H1 (cell line): ENCODE measurements at regions not wholly inside any gene's neighbourhood (a gene's known extent, or its start where the extent isn't known, plus 50 kb on each side); places are given as distances from the start of the nearest gene placed in this dataset.

ENCODE experiments used
- CTCF ChIA-PET: fragments of 300-600 bp; sonication (Branson Sonifier 250); formaldehyde crosslinking; loops from one replicate; lab custom pipeline; 2021; ENCODE audit not compliant: partially characterized antibody; lab: Charles Lee
- POLR2A ChIA-PET: fragments of 300-600 bp; sonication (Branson Sonifier 250); formaldehyde crosslinking; loops from one replicate; lab custom pipeline; 2021; ENCODE audit warnings: inconsistent platforms; ENCODE audit not compliant: partially characterized antibody; lab: Charles Lee
- DNase-seq, 2 experiments: peaks; one replicate each; pipeline versions ENCODE4 v3.0.0 to v3.0.0-alpha.2; 2010 to 2022; ENCODE audit warnings: low spot score in 2 of 2, low read depth in 1 of 2, mixed read lengths in 1 of 2
- FAIRE-seq: peaks from 2 replicates; lab custom pipeline; 2011; peaks lifted over from hg19 to GRCh38; lab: Jason Lieb, UNC
- H2AFZ ChIP-seq: 2 replicates; pipeline ENCODE4 v1.8.1; 2012; ENCODE audit warnings: low read length, inconsistent platforms
- H2AK5ac ChIP-seq: 2 replicates; pipeline ENCODE4 v1.6.1; 2013; ENCODE audit warnings: low read depth, low read length
- H2BK120ac ChIP-seq: replicated peaks from 2 replicates; pipeline ENCODE3; 2013; ENCODE audit warnings: low read depth, low read length, inconsistent platforms
- H2BK12ac ChIP-seq: 2 replicates; pipeline ENCODE4 v1.6.1; 2013; ENCODE audit warnings: low read depth, low read length
- H2BK15ac ChIP-seq: 2 replicates; pipeline ENCODE4 v1.6.1; 2013; ENCODE audit warnings: low read length
- H2BK20ac ChIP-seq: 2 replicates; pipeline ENCODE4 v1.6.1; 2013; ENCODE audit warnings: low read length
- H2BK5ac ChIP-seq: 2 replicates; pipeline ENCODE4 v1.6.1; 2013; ENCODE audit warnings: low read depth, low read length
- H3K14ac ChIP-seq: 2 replicates; pipeline ENCODE4 v1.6.1; 2013; ENCODE audit warnings: inconsistent platforms; ENCODE audit not compliant: insufficient read length
- H3K18ac ChIP-seq: 2 replicates; pipeline ENCODE4 v1.6.1; 2013; ENCODE audit warnings: low read length; ENCODE audit errors: extremely low read depth
- H3K23ac ChIP-seq: 2 replicates; pipeline ENCODE4 v1.6.1; 2013; ENCODE audit warnings: inconsistent platforms; ENCODE audit not compliant: insufficient read length
- H3K23me2 ChIP-seq: 2 replicates; pipeline ENCODE4 v1.6.1; 2013; ENCODE audit warnings: low read depth, low read length
- H3K27ac ChIP-seq: 2 replicates; pipeline ENCODE4 v1.6.1; 2011; ENCODE audit warnings: low read depth, low read length, inconsistent platforms
- H3K27me3 ChIP-seq, 4 experiments: replicated peaks in 1 of 4; 1 replicate in 1 of 4; 2 replicates in 3 of 4; pipeline versions ENCODE4 v1.6.1 to v1.8.1; 2011 to 2013; ENCODE audit warnings: low read length in 3 of 4, mild to moderate bottlenecking in 3 of 4, inconsistent platforms in 2 of 4, mixed read lengths in 2 of 4, moderate library complexity in 1 of 4; ENCODE audit not compliant: control insufficient read depth in 3 of 4, insufficient read depth in 3 of 4; ENCODE audit errors: extremely low read depth in 1 of 4
- H3K36me3 ChIP-seq, 4 experiments: 2 replicates each; pipeline versions ENCODE4 v1.6.1 to v1.8.1; 2011 to 2013; ENCODE audit warnings: mild to moderate bottlenecking in 4 of 4, low read length in 3 of 4, moderate library complexity in 2 of 4, control low read depth in 1 of 4, inconsistent platforms in 1 of 4; ENCODE audit not compliant: insufficient read depth in 4 of 4, control insufficient read depth in 2 of 4
- H3K4ac ChIP-seq: replicated peaks from 2 replicates; pipeline ENCODE3; 2013; ENCODE audit warnings: low read length, low read depth, mixed read lengths, inconsistent platforms; ENCODE audit not compliant: insufficient read length
- H3K4me1 ChIP-seq, 4 experiments: replicated peaks in 1 of 4; 1 replicate in 1 of 4; 2 replicates in 3 of 4; pipeline versions ENCODE4 v1.6.1 to v1.8.1; 2011 to 2013; ENCODE audit warnings: low read length in 3 of 4, inconsistent platforms in 2 of 4, mixed read lengths in 1 of 4; ENCODE audit not compliant: insufficient read depth in 4 of 4, control insufficient read depth in 3 of 4
- H3K4me2 ChIP-seq, 2 experiments: 2 replicates each; pipeline versions ENCODE4 v1.6.1 to v1.8.1; 2011 to 2013; ENCODE audit warnings: low read depth in 2 of 2, low read length in 2 of 2, control low read depth in 1 of 2, inconsistent platforms in 1 of 2, mild to moderate bottlenecking in 1 of 2; ENCODE audit not compliant: insufficient read depth in 1 of 2
- H3K4me3 ChIP-seq, 4 experiments: fragments of 200-600, 300-600 bp in 1 of 4; sonication (generic), shearing (Covaris generic), sonication (Bioruptor Twin) in 1 of 4; 2 replicates each; pipeline versions ENCODE4 v1.5.1 to v1.8.1; 2011 to 2016; ENCODE audit warnings: low read length in 4 of 4, low read depth in 3 of 4, control low read depth in 2 of 4, inconsistent platforms in 2 of 4, mild to moderate bottlenecking in 2 of 4, mixed read lengths in 1 of 4, moderate library complexity in 1 of 4; ENCODE audit not compliant: insufficient read depth in 2 of 4; ENCODE audit errors: extremely low read depth in 1 of 4
- H3K56ac ChIP-seq: replicated peaks from 2 replicates; pipeline ENCODE3; 2013; ENCODE audit warnings: low read depth, mild to moderate bottlenecking, mixed read lengths, low read length, inconsistent platforms; ENCODE audit not compliant: insufficient read length
- H3K79me1 ChIP-seq: 2 replicates; pipeline ENCODE4 v1.6.1; 2013; ENCODE audit warnings: low read depth, low read length, control low read depth
- H3K79me2 ChIP-seq, 2 experiments: 2 replicates each; pipeline versions ENCODE4 v1.6.1 to v1.8.1; 2012 to 2013; ENCODE audit warnings: low read length in 2 of 2, mild to moderate bottlenecking in 2 of 2, inconsistent platforms in 1 of 2; ENCODE audit not compliant: insufficient read depth in 2 of 2, control insufficient read depth in 1 of 2
- H3K9ac ChIP-seq, 4 experiments: replicated peaks in 1 of 4; 1 replicate in 1 of 4; 2 replicates in 3 of 4; pipeline versions ENCODE4 v1.6.1 to v1.8.1; 2011 to 2013; ENCODE audit warnings: low read depth in 3 of 4, low read length in 3 of 4, control low read depth in 2 of 4, mild to moderate bottlenecking in 2 of 4, moderate library complexity in 2 of 4, inconsistent platforms in 1 of 4; ENCODE audit errors: extremely low read depth in 1 of 4
- H3K9me3 ChIP-seq, 2 experiments: 2 replicates each; pipeline versions ENCODE4 v1.6.1 to v1.8.1; 2012 to 2013; ENCODE audit warnings: mild to moderate bottlenecking in 2 of 2, moderate library complexity in 2 of 2, control low read depth in 1 of 2, inconsistent platforms in 1 of 2, low read depth in 1 of 2, low read length in 1 of 2, mixed read lengths in 1 of 2; ENCODE audit not compliant: insufficient read depth in 2 of 2
- H4K20me1 ChIP-seq, 2 experiments: replicated peaks in 1 of 2; 2 replicates each; pipeline versions ENCODE3 to v1.8.1; 2011 to 2013; ENCODE audit warnings: inconsistent platforms in 2 of 2, low read length in 2 of 2, mild to moderate bottlenecking in 1 of 2; ENCODE audit not compliant: insufficient read depth in 2 of 2, control insufficient read depth in 1 of 2
- H4K5ac ChIP-seq: 2 replicates; pipeline ENCODE4 v1.6.1; 2013; ENCODE audit warnings: low read length, low read depth, mixed read lengths, inconsistent platforms; ENCODE audit not compliant: insufficient read length
- H4K8ac ChIP-seq: 2 replicates; pipeline ENCODE4 v1.8.0; 2013; ENCODE audit warnings: mild to moderate bottlenecking, moderate library complexity, low read length, inconsistent platforms; ENCODE audit not compliant: insufficient read depth; ENCODE audit errors: extremely low read depth
- H4K91ac ChIP-seq: replicated peaks from 2 replicates; pipeline ENCODE3; 2013; ENCODE audit warnings: low read length, mixed read lengths, inconsistent platforms; ENCODE audit not compliant: insufficient read length
- BCL11A ChIP-seq, 2 experiments: IDR thresholded peaks; one replicate each; pipeline ENCODE4 v1.6.1; 2011; ENCODE audit warnings: low read depth in 2 of 2, low read length in 2 of 2, mild to moderate bottlenecking in 2 of 2
- CTBP2 ChIP-seq: IDR thresholded peaks from 2 replicates; pipeline ENCODE4 v1.7.0; 2011; ENCODE audit warnings: borderline replicate concordance, mild to moderate bottlenecking, moderate library complexity, mixed read lengths, low read length; ENCODE audit not compliant: insufficient read depth, insufficient read length
- JUN ChIP-seq: IDR thresholded peaks from 2 replicates; pipeline ENCODE4 v1.6.1; 2011; ENCODE audit warnings: low read depth, mild to moderate bottlenecking, improper control_type of control experiment, low read length
- MAFK ChIP-seq: IDR thresholded peaks from 2 replicates; pipeline ENCODE4 v1.6.1; 2012; ENCODE audit warnings: low read depth, mild to moderate bottlenecking, improper control_type of control experiment, low read length
- RFX5 ChIP-seq: IDR thresholded peaks from 2 replicates; pipeline ENCODE4 v1.6.1; 2011; ENCODE audit warnings: low read depth, low read length, improper control_type of control experiment, borderline replicate concordance
- YY1 ChIP-seq: IDR thresholded peaks from 2 replicates; pipeline ENCODE4 v1.6.1; 2011; ENCODE audit warnings: low read depth, mild to moderate bottlenecking, low read length
- WGBS, 2 experiments: shearing (Covaris generic) in 1 of 2; methylation state at CpG; one replicate each; pipeline versions ENCODE4 v1.1.6 to v1.1.7; 2013 to 2015; ENCODE audit warnings: low lambda C conversion rate in 2 of 2, mixed read lengths in 2 of 2, inconsistent platforms in 1 of 2, low coverage in 1 of 2, missing lambda C conversion rate in 1 of 2; ENCODE audit not compliant: insufficient replicate concordance in 2 of 2, insufficient coverage in 1 of 2, insufficient read length in 1 of 2; ENCODE audit errors: extremely low coverage in 1 of 2, missing lambda C conversion rate in 1 of 2; 5-methylcytosine and 5-hydroxymethylcytosine counted together

- Histone ChIP-seq H3K79me1 (no peaks in the 10 kb centered on the region), H3K36me3 (no peaks in the 10 kb centered on the region), H2BK20ac (no peak overlapping the region), H3K4me1 (no peaks in the 10 kb centered on the region), H2BK120ac (no peak overlapping the region), H4K5ac (no peak overlapping the region), H3K9ac (no peak overlapping the region), H2AFZ (no peak overlapping the region), H3K27ac (no peak overlapping the region), H3K4me3 (no peak overlapping the region), H3K56ac (no peak overlapping the region), H3K18ac (no peak overlapping the region)
- no peak for DNase-seq
- 98% methylated on average over 3 of the region's 3 CpGs; no CpG with 5 or more reads in 1 of the 2 experiments for WGBS, 2 experiments
- CTCF ChIA-PET = interaction anchor here (0.9 kb wide), 1 partner anchor 33 kb away, joined by 3 read pairs; no protein-coding TSS in a partner anchor
- TF ChIP-seq CTBP2 (no peak), YY1 (no peak), RFX5 (no peak), BCL11A (IDR thresholded peaks at IDR 0.05; ENCODE audit: low read depth in 2 of 2, low read length in 2 of 2) (no peak), MAFK (no peak), JUN (no peak)
- TF ChIP-seq, all 59 proteins: peak for 0
- H3K27me3 ChIP-seq = no peaks in the 10 kb centered on the region
- H2BK5ac ChIP-seq = no peak overlapping the region
- H4K20me1 ChIP-seq = no peaks in the 10 kb centered on the region
- H3K23me2 ChIP-seq = no peaks in the 10 kb centered on the region
- no peak overlapping the region for H3K23ac ChIP-seq
- POLR2A ChIA-PET = no interaction called here
- H3K4me2 ChIP-seq = no peak overlapping the region
- H2BK15ac ChIP-seq = no peak overlapping the region
- H3K14ac ChIP-seq = no peak overlapping the region
- H3K4ac ChIP-seq = no peak overlapping the region
- H3K9me3 ChIP-seq = no peaks in the 10 kb centered on the region
- no peak for FAIRE-seq
- no peak overlapping the region for H2AK5ac ChIP-seq
- H2BK12ac ChIP-seq = no peak overlapping the region
- H4K91ac ChIP-seq = no peak overlapping the region
- H4K8ac ChIP-seq = no peak overlapping the region
- no peaks in the 10 kb centered on the region for H3K79me2 ChIP-seq
These were observed 346.1 kb upstream of the SMIM21 start for GRCh38 chr18:75773618-75774017.
